ENCODE measurements at regions not wholly inside any gene's neighbourhood (a gene's known extent, or its start where the extent isn't known, plus 50 kb on each side); places are given as distances from the start of the nearest gene placed in this dataset.

- TF ChIP-seq EP300 (IDR thresholded peaks at IDR 0.05; ENCODE audit: borderline replicate concordance in 1 of 2, low read depth in 1 of 2, low read length in 1 of 2) (no peak), GABPA (IDR thresholded peaks at IDR 0.05; ENCODE audit: low read depth) (no peak), NFIC (IDR thresholded peaks at IDR 0.05; ENCODE audit: borderline replicate concordance) (no peak), RAD21 (IDR thresholded peaks at IDR 0.05; ENCODE audit: low read length) (no peak), YY1 (IDR thresholded peaks at IDR 0.05; ENCODE audit: low read depth) (no peak), POLR2AphosphoS5 (IDR thresholded peaks at IDR 0.05; ENCODE audit: low read depth, low read length) (no peak), CHD2 (IDR thresholded peaks at IDR 0.05; ENCODE audit: low read length, partially characterized antibody) (no peak), RCOR1 (IDR thresholded peaks at IDR 0.05; ENCODE audit: low read length) (no peak), REST (IDR thresholded peaks at IDR 0.05; ENCODE audit: low read depth, low read length) (no peak)
- TF ChIP-seq, protein P1, sequence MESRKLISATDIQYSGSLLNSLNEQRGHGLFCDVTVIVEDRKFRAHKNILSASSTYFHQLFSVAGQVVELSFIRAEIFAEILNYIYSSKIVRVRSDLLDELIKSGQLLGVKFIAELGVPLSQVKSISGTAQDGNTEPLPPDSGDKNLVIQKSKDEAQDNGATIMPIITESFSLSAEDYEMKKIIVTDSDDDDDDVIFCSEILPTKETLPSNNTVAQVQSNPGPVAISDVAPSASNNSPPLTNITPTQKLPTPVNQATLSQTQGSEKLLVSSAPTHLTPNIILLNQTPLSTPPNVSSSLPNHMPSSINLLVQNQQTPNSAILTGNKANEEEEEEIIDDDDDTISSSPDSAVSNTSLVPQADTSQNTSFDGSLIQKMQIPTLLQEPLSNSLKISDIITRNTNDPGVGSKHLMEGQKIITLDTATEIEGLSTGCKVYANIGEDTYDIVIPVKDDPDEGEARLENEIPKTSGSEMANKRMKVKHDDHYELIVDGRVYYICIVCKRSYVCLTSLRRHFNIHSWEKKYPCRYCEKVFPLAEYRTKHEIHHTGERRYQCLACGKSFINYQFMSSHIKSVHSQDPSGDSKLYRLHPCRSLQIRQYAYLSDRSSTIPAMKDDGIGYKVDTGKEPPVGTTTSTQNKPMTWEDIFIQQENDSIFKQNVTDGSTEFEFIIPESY (IDR thresholded peaks at IDR 0.05; ENCODE audit: borderline replicate concordance, low read depth), result no peak
- TF ChIP-seq, protein P2, sequence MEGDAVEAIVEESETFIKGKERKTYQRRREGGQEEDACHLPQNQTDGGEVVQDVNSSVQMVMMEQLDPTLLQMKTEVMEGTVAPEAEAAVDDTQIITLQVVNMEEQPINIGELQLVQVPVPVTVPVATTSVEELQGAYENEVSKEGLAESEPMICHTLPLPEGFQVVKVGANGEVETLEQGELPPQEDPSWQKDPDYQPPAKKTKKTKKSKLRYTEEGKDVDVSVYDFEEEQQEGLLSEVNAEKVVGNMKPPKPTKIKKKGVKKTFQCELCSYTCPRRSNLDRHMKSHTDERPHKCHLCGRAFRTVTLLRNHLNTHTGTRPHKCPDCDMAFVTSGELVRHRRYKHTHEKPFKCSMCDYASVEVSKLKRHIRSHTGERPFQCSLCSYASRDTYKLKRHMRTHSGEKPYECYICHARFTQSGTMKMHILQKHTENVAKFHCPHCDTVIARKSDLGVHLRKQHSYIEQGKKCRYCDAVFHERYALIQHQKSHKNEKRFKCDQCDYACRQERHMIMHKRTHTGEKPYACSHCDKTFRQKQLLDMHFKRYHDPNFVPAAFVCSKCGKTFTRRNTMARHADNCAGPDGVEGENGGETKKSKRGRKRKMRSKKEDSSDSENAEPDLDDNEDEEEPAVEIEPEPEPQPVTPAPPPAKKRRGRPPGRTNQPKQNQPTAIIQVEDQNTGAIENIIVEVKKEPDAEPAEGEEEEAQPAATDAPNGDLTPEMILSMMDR (IDR thresholded peaks at IDR 0.05), result no peak
- TF ChIP-seq, protein P3, sequence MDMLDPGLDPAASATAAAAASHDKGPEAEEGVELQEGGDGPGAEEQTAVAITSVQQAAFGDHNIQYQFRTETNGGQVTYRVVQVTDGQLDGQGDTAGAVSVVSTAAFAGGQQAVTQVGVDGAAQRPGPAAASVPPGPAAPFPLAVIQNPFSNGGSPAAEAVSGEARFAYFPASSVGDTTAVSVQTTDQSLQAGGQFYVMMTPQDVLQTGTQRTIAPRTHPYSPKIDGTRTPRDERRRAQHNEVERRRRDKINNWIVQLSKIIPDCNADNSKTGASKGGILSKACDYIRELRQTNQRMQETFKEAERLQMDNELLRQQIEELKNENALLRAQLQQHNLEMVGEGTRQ (IDR thresholded peaks at IDR 0.05; ENCODE audit: borderline replicate concordance, low read depth, low read length), result no peak
- TF ChIP-seq, protein P4, sequence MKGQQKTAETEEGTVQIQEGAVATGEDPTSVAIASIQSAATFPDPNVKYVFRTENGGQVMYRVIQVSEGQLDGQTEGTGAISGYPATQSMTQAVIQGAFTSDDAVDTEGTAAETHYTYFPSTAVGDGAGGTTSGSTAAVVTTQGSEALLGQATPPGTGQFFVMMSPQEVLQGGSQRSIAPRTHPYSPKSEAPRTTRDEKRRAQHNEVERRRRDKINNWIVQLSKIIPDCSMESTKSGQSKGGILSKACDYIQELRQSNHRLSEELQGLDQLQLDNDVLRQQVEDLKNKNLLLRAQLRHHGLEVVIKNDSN (IDR thresholded peaks at IDR 0.05; ENCODE audit: borderline replicate concordance, low read depth), result no peak
These were observed 137.9 kb downstream of the MINAR1 start for GRCh38 chr15:79570004-79570403.
